ENCODE measurements at regions not wholly inside any gene's neighbourhood (a gene's known extent, or its start where the extent isn't known, plus 50 kb on each side); places are given as distances from the start of the nearest gene placed in this dataset.

DNA sequence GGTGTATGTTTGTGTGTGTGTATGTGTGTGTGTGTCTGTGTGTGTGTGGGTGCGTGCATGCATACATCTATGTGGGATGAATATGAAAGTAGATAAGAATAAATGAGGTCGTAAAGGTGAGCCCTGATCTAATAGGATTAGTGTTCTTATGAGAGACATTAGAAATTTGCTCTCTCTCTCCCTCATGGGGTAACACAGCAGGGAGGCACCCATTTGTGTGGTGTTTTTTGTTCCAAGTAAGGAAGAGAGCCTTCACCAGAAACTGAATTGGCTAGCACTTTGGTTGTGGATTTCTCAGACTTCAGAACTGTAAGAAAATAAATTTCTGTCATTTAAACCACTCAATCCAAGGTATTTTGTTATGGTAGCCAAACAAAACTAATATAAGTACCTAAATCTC is 353.7 kb upstream of the CHRM2 start:
- TF ChIP-seq, protein P1, sequence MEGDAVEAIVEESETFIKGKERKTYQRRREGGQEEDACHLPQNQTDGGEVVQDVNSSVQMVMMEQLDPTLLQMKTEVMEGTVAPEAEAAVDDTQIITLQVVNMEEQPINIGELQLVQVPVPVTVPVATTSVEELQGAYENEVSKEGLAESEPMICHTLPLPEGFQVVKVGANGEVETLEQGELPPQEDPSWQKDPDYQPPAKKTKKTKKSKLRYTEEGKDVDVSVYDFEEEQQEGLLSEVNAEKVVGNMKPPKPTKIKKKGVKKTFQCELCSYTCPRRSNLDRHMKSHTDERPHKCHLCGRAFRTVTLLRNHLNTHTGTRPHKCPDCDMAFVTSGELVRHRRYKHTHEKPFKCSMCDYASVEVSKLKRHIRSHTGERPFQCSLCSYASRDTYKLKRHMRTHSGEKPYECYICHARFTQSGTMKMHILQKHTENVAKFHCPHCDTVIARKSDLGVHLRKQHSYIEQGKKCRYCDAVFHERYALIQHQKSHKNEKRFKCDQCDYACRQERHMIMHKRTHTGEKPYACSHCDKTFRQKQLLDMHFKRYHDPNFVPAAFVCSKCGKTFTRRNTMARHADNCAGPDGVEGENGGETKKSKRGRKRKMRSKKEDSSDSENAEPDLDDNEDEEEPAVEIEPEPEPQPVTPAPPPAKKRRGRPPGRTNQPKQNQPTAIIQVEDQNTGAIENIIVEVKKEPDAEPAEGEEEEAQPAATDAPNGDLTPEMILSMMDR (IDR thresholded peaks at IDR 0.05), result no peak
- TF ChIP-seq POLR2AphosphoS5 (IDR thresholded peaks at IDR 0.05) (no peak), POLR2A (IDR thresholded peaks at IDR 0.05) (no peak)

All from upper lobe of left lung (tissue), 4 donors.